NCI-H146 treated with DMSO at 0.1 percent for 48 hours (cell line): ENCODE measurements at regions not wholly inside any gene's neighbourhood (a gene's known extent, or its start where the extent isn't known, plus 50 kb on each side); places are given as distances from the start of the nearest gene placed in this dataset.

Source experiments
- DNase-seq: peaks from one replicate; lab custom pipeline; 2025; ENCODE audit not compliant: unreplicated experiment; lab: John Stamatoyannopoulos, UW

DNA sequence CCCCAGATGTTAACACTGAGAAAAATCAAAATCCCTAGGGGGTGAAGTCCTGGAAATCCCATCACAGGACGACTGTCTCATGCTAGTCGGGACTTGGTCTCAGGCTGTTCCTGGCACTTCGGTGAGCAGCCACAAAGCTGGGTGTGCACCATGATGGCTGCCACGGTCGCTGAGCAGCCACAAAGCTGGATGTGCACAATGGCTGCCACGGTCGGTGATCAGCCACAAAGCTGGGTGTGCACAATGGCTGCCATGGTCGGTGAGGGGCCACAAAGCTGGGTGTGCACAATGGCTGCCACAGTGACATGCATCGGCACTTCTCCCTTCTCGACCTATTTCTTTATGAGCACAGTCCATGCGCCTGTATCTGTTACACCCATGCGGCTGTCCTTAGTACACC, 505.1 kb downstream of the TCERG1L start:
- DNase-seq, result no peak

DNA sequence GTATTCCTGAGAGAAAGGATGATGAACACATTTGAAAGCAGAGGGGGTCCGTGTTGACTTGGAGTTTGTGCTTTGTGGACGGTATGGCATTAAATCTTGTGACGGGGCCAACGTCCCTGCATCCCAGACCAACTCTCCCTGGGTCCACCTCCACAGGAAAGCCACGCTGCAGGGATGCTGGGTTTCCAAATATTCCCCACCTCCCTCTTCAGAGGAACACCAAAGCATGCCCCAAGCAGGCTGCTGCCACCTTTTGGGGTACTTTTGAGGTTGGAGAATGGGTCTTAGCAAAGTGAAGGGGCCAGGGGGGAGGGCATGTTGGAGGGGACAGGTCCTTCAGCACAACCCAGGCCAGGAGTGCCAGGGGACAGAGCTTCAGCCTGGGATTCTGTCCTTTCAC, 504.4 kb downstream of the TCERG1L start:
- DNase-seq, result no peak

DNA sequence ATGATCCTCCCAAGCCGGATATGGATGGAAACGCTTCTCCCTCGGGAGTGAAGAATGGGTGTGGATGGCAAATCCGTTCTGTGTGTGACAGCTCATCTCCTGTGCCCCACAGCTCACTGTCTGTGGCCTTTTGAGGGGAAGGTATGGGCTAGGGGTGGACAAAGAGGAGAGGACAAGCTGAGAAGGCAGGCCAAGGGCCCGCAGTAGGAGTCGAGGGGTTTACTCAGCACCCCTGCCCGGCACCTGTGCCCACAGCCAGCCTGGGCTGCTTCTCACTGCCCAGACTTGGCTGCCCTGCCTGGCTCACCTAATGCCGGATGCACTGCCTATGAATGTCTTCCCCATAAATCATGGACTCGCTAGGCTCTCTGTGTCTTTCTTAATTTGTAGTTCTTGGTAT, 503.8 kb downstream of the TCERG1L start:
- DNase-seq, result no peak

DNA sequence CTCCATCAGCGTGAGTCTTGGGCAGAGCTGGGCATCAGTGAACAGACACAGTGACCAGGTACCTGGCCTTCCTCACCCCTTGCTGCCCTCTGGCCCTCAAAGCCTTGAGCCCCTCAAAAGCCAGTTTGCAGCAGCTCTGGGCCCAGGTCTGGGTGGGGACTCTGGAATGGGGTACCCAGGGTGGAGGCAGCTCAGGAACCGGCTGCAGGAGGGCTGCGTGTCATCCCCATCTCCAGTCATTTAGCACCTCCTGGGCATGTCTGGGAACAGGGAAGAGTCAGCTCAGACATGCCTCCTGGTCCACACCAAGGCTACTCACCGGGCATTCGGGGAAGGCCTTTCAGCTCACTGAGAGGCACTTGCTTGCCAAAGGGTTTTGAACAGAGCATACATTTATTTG, 503.3 kb downstream of the TCERG1L start:
- no peak for DNase-seq

DNA sequence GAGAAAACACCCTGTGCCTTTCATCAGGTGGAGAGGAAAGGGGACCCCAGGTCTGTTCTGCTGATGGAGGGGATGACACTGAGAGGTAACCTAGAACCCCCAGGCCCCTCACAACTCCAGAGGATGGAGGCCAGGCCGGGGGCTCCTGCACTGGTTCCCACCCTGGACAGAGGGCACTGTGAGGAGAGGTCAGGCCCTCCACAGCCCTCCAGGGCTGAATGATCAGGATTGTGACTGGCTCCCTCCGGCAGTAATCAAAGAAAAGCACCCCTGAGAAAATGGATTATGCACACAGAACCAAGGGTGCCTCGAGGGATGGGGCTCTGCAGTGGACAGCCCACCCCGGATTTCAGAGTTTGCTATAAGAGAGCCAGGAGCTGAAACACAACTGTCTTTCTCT, 502.8 kb downstream of the TCERG1L start:
- DNase-seq, result no peak

DNA sequence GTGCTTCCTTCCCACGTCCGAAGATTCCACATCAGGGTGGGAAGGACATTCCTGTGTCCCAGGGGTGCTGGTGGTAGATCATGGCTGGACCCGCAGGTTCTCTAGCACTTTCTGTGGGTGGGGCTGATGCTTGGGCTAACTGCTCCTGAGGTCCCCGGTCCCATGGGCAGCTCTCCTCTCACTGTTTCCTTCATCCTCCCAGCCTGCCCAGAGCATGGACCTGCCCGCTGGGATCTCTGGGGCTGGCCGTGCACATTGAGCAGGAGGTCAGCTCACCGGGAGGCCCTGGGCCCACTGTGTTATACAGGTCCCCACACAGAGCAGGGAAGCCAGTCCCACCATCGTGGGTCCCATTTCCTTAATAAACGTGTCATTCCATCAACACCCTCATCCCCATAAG, 502.3 kb downstream of the TCERG1L start:
- no peak for DNase-seq

DNA sequence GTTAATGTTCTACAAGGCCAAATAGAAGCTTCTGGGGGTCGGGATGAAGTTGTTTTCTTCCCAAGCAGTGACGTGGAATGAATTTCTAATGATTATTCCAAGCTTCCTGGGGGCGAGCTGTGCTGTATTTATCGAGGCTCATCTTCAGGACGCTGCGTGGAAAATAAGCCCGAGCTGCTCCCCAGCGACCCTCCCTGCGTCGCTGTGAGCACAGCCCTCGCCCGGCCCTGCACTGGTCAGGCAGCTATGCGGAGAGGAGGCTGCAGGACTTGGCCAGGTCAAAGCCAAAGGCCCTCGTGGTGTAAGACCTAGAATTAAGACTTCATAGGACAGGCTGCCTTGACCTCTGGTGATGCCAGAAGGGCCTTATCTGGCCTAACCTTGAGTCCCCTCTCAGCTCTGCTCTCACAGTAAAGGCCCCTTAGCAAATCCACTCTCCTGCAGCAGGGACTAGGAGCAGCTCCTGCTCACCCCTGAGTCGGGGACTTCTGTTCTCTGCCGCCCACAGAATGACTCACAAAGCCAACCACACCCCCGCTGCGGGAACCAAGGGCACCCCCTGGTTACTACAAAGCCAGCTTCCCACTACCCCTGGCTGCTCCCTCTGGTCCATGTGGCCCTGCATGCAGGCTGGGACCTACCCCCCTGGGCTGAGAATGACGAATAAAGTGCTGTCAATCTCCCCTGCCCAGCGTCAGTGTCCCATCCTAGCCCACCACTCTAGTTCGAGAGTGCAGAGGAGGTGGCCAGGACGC, 501.6 kb downstream of the TCERG1L start:
- DNase-seq, result no peak

DNA sequence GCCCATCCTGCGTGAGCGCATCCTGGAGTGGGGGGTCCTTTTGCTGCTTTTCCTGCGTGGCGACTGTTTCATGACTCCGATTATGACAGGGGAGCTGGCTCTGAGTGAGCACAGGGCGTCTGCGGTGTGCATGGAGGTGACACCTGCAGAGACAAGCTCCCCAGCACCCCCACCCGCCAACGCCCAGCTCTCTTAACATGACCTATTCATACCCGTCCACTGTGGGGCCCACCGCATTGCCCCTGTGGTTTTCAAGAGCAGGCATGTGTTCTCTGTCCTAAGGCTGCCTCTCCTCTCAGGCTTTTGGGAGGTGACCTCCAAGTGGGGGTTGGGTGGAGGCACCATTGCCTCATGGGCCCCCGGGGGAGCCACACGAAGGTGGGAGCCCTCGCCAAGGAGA, 500.7 kb downstream of the TCERG1L start:
- no peak for DNase-seq

DNA sequence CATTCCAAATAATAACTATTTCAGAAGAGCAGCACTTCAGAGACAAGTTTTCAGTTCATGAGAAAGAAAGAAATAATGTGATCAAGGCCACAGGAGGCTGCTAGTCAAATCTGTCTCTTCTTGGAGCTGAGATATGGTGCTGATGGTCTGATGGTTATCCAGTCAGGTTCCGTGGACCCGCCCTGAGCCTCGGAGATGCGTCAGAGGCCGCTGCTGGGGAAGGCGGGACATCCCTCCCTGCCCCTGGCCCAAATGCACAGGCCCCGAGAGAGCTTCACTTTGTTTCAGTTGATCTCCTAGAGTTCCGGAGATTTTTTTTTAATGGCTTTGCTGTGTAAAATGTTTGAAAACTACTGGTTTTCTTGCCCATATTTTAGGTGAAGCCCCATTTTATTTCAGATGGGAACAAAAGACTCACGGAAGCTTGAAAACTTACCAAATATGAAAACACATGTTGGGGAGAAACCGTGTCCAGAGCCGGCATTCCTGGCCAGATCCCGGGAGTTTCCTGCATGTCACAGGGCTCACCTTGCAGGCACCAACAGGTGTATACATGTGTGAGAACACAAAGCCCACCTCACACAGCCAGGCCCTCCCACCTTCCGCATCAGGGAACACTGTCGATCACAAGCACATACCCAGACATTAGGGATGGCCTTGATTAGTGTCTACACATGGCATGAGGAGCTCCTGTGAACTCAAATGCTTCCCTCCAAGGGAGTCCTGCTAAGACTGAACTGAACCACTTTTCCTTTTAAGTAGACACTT, 499.0 kb downstream of the TCERG1L start:
- no peak for DNase-seq

DNA sequence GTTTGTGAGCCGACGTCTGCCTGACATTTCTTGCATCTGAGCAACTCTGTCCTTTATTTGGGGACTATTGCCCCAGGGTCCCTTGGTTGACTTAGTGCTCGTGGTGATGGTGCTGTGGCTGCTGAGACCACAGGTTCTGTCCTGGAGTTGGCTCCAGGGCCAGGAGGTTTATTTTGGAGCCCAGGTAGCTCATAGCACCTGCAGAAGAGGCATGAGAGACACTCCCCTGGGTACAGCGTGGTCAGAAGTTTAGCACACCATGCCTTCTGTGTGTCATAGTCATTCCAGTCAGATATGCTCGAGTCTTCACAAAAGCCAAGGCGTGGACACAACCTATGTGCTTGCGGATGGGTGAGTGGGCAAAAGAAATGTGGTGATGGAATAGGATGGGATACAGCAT, 496.9 kb downstream of the TCERG1L start:
- no peak for DNase-seq

DNA sequence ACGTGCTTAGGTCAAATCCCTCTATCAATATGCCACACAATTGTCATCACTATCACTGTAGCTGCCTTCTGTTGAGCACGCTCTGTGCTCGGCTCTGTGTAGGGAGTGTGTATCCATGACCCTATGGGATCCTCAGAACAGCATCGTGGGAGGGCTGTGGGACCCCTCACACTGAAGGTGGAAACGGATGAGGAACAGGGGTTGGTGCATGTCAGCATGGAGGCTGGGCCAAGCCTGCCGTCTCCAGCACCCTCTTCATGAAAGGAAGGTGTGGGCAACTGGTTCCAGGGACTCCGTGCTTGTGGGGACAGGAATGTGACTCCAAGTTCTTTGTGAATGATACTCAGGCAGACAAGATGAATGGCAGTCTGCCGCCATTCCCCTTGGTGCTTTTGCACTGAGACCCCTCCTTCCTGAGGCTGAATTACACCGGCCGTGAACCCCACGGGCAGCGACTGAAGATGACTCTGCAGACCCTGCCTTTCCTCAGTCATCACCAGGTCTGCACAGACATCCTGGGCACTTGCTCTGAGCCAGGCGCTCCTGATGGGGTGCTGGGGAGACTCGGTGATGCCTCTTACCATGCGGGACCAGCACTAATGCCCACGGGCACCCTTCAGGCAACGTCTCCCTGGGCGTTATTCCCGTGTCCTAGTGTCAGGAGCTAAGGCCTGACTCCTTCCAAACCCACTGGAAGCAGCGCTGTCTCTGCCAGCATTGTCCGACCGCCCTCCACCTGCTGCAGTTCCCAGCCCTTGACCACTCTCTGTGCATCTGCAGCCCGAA, 495.2 kb downstream of the TCERG1L start:
- DNase-seq, result no peak

DNA sequence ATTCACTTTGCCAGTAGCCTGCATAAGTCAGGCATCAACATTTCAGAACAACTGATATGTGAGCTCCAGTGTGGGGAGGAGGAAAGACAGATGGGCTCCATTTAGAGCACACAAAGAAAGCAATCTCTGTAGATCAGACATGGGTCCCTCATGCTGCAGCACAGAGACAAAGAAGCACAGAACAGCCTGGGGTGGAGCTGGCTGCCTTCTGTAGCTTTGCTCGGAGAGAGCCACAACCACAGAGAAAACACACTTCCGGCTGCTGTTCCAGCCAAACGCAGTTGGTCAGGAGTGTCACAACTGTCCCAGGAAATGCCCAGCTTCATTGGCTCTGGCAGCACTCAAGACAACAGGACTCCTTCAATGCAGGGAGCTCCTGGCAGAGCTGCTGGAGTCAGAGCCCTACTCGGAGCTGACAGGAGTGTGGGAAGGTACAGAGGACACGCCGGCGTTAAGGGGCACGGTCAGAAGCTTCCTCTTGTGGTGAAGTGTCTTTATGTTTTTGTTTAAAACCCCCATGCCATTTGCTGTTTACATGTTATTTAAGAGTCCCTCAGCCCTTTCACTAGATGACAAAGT, 494.4 kb downstream of the TCERG1L start:
- no peak for DNase-seq

DNA sequence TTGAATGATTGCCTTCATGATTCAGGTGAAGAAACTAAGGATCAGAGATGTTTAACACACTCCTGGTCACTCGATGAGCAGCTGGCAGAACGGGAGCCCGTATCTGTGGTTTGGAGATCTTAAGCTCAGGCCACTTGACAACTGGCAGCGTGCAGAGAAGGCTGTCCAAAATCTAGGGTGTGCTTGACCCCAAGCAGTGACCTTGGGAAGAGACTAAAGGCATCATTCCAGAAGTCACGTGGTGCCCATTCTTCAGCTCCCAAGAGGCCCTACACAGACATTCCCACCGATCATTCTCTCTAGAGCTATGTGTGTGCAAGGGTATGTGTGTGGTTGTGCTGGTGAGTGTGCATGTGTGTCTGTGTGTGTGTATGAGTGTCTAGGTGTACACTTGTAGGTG, 493.8 kb downstream of the TCERG1L start:
- no peak for DNase-seq

DNA sequence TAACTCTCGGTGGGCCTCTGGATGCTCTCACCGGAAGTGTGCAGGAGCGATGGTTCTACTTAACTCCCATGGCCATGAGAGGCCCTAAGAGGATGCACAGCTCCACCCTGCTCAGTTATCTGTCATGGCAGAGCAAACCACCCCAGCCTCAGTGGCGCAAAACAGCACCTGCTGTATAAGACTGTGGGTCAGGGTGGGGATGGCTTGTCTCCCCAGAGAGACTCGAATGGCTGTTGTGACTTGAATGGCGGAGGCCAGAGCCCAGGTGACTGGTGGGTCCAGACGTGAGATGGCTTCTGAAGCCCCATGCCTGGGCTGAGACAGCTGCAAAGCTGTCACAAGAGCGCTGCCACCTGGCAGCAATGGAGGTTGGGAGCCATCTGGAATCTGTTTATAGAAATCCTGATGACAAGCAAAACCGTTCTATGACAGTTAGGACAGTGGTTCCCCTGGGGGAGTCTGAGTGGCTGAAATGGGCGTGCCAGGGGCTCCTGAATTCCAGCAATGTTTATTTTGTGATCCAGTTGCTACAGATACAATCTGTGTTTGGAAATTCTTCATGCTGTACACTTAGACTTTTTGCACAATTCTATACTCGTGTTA, 490.5 kb downstream of the TCERG1L start:
- DNase-seq, result no peak

DNA sequence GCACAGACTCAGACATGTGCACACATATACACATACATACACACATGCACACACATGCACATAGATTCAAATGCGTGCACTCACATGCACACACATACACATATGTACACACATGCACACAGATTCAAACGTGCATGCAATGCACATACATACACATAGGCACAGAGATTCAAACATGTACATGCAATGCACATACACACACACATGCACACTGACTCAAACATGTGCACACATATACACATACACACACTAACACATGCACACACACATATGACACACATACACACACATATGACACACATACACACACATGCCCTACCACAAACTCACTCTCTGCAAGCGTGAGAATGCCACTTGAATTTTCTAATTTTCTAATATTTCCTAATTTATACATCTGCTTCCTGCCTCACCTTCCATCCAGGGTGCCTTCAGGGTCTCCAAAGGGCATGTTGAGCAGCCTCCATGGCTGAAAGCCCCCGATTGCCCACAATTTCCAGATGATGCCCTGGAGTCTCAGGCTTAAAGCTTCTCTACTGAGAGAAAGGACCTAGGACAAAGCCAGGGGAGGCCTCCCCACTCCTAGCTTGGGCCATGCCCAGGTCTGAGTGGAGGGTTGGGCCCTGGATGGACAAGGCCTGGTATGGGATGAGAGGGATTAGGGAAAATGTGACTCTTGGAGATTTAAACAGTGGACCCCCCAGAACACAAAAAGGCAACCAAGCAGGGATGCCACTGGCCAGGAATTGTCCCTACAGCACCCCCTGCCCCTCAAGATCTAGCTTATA, 487.1 kb downstream of the TCERG1L start:
- no peak for DNase-seq

DNA sequence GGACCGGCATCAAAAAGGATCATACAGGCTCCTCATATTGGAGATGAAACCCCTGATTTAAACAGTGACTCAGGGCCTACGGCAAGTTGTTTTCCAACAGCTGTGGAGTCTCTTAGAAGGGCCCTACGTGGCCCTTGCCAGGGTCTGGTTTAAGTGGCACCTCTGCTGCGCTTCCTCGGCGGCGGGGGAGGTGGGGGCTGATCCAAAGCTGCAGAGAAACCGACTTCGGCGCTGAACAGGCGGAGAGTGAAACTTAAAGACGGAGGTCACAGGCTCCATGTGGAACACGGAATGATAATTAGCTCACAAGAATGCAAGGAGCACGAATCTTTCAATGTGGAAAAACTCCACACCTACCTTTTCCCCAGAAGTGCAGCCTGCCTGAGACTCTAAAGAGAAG, 477.9 kb downstream of the TCERG1L start:
- no peak for DNase-seq

DNA sequence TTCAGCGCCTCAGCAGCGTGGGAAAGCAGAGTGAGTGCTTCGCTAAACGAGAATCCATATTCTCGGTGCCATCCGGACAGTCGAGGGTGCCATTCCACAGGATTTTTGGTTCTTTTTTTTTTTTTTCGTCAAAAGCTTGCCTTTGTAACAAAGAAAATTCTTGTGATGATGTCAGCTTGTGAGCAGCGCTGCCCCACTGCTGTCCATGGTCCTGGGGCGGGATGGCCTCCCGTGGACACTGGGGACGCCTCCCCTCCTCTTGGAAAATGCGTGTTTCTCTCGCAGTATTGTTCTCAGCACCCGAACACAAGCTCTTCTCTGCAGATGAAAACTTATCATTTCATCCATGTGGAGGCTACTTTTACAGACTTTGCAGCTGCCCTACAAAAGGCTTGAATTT, 477.4 kb downstream of the TCERG1L start:
- DNase-seq, result no peak

DNA sequence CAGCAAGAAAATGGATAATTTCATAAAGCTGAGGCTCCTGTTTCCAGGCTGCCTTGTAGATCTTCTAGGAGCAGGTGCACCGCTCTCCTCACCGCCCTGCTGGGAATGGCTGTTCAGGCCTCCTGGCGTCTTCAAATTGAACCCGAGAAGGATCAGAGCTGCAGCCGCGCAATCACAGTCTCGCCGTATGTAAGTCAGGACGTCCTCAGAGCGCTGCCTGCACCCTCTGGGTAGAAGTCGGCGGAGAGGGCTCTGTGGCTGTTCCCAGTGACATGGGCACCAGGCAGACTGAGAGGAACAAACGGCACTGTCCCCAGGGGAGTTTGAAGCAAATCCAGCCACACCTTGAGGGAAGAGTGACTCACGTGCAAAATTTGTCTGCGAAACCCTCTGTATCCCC, 476.9 kb downstream of the TCERG1L start:
- DNase-seq, result no peak

DNA sequence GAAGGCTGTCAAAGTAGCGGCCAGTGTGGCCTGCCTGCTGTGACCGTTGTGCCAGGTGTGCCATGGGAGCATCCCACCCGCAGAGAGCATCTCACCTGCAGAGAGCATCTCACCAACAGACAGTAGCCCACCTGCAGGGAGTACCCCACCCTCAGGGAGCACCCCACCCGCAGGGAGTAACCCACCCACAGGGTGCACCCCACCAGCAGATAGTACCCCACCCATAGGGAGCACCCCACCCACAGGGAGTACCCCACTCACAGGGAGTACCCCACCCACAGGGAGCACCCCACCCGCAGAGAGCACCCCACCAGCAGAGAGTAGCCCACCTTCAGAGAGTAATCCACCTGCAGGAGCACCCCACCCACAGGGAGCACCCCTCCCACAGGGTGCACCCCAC, 476.5 kb downstream of the TCERG1L start:
- DNase-seq, result no peak

DNA sequence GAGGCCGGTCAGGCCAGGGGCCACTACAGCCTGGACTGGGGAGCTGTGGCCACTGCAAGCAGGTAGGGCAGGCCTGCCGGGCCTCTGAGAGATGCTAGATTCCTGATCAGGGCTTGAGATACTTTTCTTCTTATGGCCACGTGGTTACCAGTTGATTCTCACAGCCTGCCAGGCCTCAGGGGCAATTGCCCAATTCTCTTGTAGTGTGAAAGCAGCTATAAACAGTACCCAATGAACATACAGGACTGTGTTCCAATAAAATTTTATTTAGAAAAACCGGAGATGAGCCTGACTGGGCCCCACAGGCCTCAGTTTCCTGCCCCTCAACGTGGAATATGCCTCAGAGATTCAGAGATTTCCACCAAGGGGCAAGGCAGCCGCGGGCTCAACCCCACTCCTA, 475.2 kb downstream of the TCERG1L start:
- DNase-seq, result no peak
